B cell (primary cell): ENCODE measurements at regions not wholly inside any gene's neighbourhood (a gene's known extent, or its start where the extent isn't known, plus 50 kb on each side); places are given as distances from the start of the nearest gene placed in this dataset.

Source experiments
- EZH2 ChIP-seq: IDR thresholded peaks from 2 replicates; pipeline ENCODE4 v1.6.1; 2012; ENCODE audit warnings: borderline replicate concordance, low read depth, mild to moderate bottlenecking, moderate library complexity, low read length; ENCODE audit not compliant: insufficient read depth, poor library complexity, severe bottlenecking
- TF ChIP-seq, protein P1 (sequence below): fragments of 200-600 bp; IDR thresholded peaks from one replicate; pipeline ENCODE4 v1.8.0; 2022; ENCODE audit warnings: antibody characterized with exemption, mild to moderate bottlenecking

DNA sequence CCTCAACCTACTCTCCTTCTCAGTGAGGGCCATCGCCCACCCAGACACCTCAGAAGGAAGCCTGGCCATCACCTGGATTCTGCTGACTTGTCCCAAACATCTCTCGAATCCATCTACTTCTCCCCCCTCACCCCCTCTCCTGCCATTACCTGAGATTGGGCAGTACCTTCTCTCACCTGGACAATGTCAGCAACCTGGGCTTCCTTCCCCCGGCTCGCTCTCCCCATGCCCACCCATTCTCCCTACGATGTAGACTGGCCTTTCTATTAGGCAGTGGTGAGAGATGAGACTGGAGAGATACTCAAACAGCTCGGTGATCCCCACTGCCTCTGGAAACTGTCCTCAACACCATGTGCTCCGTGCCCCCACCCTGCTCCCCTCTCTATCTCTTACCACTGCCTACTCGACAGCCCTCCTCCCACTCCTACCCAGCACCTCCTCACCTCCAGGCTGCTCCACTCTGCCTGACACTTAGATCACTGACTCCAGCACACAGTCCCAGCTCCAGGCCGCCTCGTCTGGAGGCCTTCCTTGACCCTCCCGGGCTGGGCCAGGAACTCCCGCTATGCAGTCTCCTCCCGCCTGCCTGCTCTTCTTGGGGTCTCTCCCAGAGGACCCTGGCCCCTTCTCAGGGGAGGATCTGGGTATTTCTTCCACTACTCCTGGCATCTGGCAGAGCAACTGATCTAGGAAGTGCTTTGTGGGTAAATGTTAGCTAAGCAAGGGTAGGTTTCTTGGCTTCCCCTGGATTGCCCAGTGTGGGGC is 235.8 kb upstream of the NLRP1 start:
- TF ChIP-seq, protein P1, sequence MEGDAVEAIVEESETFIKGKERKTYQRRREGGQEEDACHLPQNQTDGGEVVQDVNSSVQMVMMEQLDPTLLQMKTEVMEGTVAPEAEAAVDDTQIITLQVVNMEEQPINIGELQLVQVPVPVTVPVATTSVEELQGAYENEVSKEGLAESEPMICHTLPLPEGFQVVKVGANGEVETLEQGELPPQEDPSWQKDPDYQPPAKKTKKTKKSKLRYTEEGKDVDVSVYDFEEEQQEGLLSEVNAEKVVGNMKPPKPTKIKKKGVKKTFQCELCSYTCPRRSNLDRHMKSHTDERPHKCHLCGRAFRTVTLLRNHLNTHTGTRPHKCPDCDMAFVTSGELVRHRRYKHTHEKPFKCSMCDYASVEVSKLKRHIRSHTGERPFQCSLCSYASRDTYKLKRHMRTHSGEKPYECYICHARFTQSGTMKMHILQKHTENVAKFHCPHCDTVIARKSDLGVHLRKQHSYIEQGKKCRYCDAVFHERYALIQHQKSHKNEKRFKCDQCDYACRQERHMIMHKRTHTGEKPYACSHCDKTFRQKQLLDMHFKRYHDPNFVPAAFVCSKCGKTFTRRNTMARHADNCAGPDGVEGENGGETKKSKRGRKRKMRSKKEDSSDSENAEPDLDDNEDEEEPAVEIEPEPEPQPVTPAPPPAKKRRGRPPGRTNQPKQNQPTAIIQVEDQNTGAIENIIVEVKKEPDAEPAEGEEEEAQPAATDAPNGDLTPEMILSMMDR = no peak
- no peak for TF ChIP-seq EZH2
